H9 (cell line): ENCODE measurements at regions not wholly inside any gene's neighbourhood (a gene's known extent, or its start where the extent isn't known, plus 50 kb on each side); places are given as distances from the start of the nearest gene placed in this dataset.

Source experiments
- DNase-seq: peaks from one replicate; pipeline ENCODE4 v3.0.0-alpha.2; 2017
- H2AFZ ChIP-seq: one replicate; pipeline ENCODE4 v1.6.1; 2013; ENCODE audit warnings: mild to moderate bottlenecking, low read length, control low read depth, moderate library complexity
- H2AK5ac ChIP-seq: 2 replicates; pipeline ENCODE4 v1.6.1; 2013; ENCODE audit warnings: low read length, control low read depth, mixed read lengths; ENCODE audit not compliant: insufficient read length
- H2BK120ac ChIP-seq: one replicate; pipeline ENCODE4 v1.6.1; 2013; ENCODE audit warnings: low read depth, mild to moderate bottlenecking, low read length, control low read depth, inconsistent platforms; ENCODE audit not compliant: poor library complexity, severe bottlenecking
- H2BK12ac ChIP-seq: 2 replicates; pipeline ENCODE4 v1.6.1; 2013; ENCODE audit warnings: low read length, control low read depth, mixed read lengths, low read depth; ENCODE audit not compliant: insufficient read length
- H2BK15ac ChIP-seq: 2 replicates; pipeline ENCODE4 v1.6.1; 2013; ENCODE audit warnings: low read depth, low read length, control low read depth
- H2BK20ac ChIP-seq: one replicate; pipeline ENCODE4 v1.6.1; 2013; ENCODE audit warnings: low read depth, mild to moderate bottlenecking, low read length, control low read depth, inconsistent platforms; ENCODE audit not compliant: poor library complexity, severe bottlenecking
- H2BK5ac ChIP-seq: 2 replicates; pipeline ENCODE4 v1.6.1; 2013; ENCODE audit warnings: low read length, control low read depth, mixed read lengths; ENCODE audit not compliant: insufficient read length
- H3K14ac ChIP-seq: 2 replicates; pipeline ENCODE4 v1.6.1; 2013; ENCODE audit warnings: low read length, control low read depth; ENCODE audit not compliant: insufficient read depth
- H3K18ac ChIP-seq: 2 replicates; pipeline ENCODE4 v1.6.1; 2013; ENCODE audit warnings: low read depth, mild to moderate bottlenecking, mixed read lengths, low read length, control low read depth; ENCODE audit not compliant: insufficient read length
- H3K23ac ChIP-seq: 2 replicates; pipeline ENCODE4 v1.6.1; 2013; ENCODE audit warnings: low read length, control low read depth, mixed read lengths, low read depth; ENCODE audit not compliant: insufficient read length
- H3K23me2 ChIP-seq: 2 replicates; pipeline ENCODE4 v1.6.1; 2013; ENCODE audit warnings: low read depth, mild to moderate bottlenecking, mixed read lengths, low read length, control low read depth; ENCODE audit not compliant: insufficient read length, poor library complexity, severe bottlenecking
- H3K27ac ChIP-seq: 2 replicates; pipeline ENCODE4 v1.5.1; 2013; ENCODE audit warnings: low read length, control low read depth, mixed read lengths, low read depth; ENCODE audit not compliant: insufficient read length
- H3K27me3 ChIP-seq: 2 replicates; pipeline ENCODE4 v1.6.1; 2013; ENCODE audit warnings: low read length, control low read depth, inconsistent platforms; ENCODE audit not compliant: insufficient read depth
- H3K4ac ChIP-seq: 2 replicates; pipeline ENCODE4 v1.6.1; 2013; ENCODE audit warnings: low read depth, mild to moderate bottlenecking, control low read depth, inconsistent platforms, low read length, moderate library complexity
- H3K4me1 ChIP-seq: 2 replicates; pipeline ENCODE4 v1.6.1; 2013; ENCODE audit warnings: low read length, control low read depth, inconsistent platforms; ENCODE audit not compliant: insufficient read depth
- H3K4me2 ChIP-seq: 2 replicates; pipeline ENCODE4 v1.6.1; 2013; ENCODE audit warnings: low read length, control low read depth, mixed read lengths; ENCODE audit not compliant: insufficient read length, insufficient read depth
- H3K56ac ChIP-seq: 2 replicates; pipeline ENCODE4 v1.6.1; 2013; ENCODE audit warnings: low read depth, mild to moderate bottlenecking, mixed read lengths, low read length, control low read depth; ENCODE audit not compliant: insufficient read length
- H3K79me1 ChIP-seq: 2 replicates; pipeline ENCODE4 v1.6.1; 2013; ENCODE audit warnings: low read depth, mild to moderate bottlenecking, moderate library complexity, low read length, control low read depth, inconsistent platforms; ENCODE audit not compliant: insufficient read depth, poor library complexity, severe bottlenecking
- H3K79me2 ChIP-seq: 2 replicates; pipeline ENCODE4 v1.6.1; 2013; ENCODE audit warnings: low read length, control low read depth, inconsistent platforms; ENCODE audit not compliant: insufficient read depth
- H3K9ac ChIP-seq: 2 replicates; pipeline ENCODE4 v1.6.1; 2013; ENCODE audit warnings: low read length, control low read depth, mixed read lengths; ENCODE audit not compliant: insufficient read length; ENCODE audit errors: extremely low read depth
- H3K9me3 ChIP-seq: one replicate; pipeline ENCODE4 v1.6.1; 2013; ENCODE audit warnings: low read depth, low read length, inconsistent platforms; ENCODE audit not compliant: control insufficient read depth
- H3T11ph ChIP-seq: one replicate; pipeline ENCODE4 v1.6.1; 2013; ENCODE audit warnings: mild to moderate bottlenecking, low read length, control low read depth, inconsistent platforms
- H4K20me1 ChIP-seq: one replicate; pipeline ENCODE4 v1.6.1; 2013; ENCODE audit not compliant: control insufficient read depth, insufficient read length, insufficient read depth
- H4K5ac ChIP-seq: 2 replicates; pipeline ENCODE4 v1.6.1; 2013; ENCODE audit warnings: low read depth, mild to moderate bottlenecking, mixed read lengths, low read length, control low read depth; ENCODE audit not compliant: insufficient read length
- H4K8ac ChIP-seq: replicated peaks from 2 replicates; pipeline ENCODE4 v1.6.1; 2013; ENCODE audit warnings: low read length, control low read depth, mixed read lengths, low read depth; ENCODE audit not compliant: insufficient read length
- H4K91ac ChIP-seq: 2 replicates; pipeline ENCODE4 v1.6.1; 2013; ENCODE audit warnings: low read depth, mild to moderate bottlenecking, moderate library complexity, mixed read lengths, low read length, control low read depth; ENCODE audit not compliant: insufficient read length
- H3K27ac Mint-ChIP-seq, 3 experiments: 2 replicates in 2 of 3; 3 replicates in 1 of 3; pipeline ENCODE4 v1.8.0; 2020 to 2021; ENCODE audit warnings: mixed read lengths in 3 of 3, mild to moderate bottlenecking in 1 of 3, moderate library complexity in 1 of 3
- H3K27me3 Mint-ChIP-seq: 2 replicates; pipeline ENCODE4 v1.8.0; 2021; ENCODE audit warnings: low read depth, mild to moderate bottlenecking, moderate library complexity, mixed read lengths
- H3K36me3 Mint-ChIP-seq, 3 experiments: 2 replicates in 2 of 3; 3 replicates in 1 of 3; pipeline ENCODE4 v1.8.0; 2020 to 2021; ENCODE audit warnings: low read depth in 3 of 3, mixed read lengths in 3 of 3; ENCODE audit not compliant: insufficient read depth in 1 of 3
- H3K4me1 Mint-ChIP-seq, 2 experiments: 2 replicates each; pipeline ENCODE4 v1.8.0; 2020; ENCODE audit warnings: mixed read lengths in 2 of 2
- H3K4me3 Mint-ChIP-seq, 2 experiments: 2 replicates in 1 of 2; 3 replicates in 1 of 2; pipeline ENCODE4 v1.8.0; 2020 to 2021; ENCODE audit warnings: mild to moderate bottlenecking in 2 of 2, mixed read lengths in 2 of 2, moderate library complexity in 1 of 2
- H3K9me3 Mint-ChIP-seq, 2 experiments: 2 replicates in 1 of 2; 3 replicates in 1 of 2; pipeline ENCODE4 v1.8.0; 2020; ENCODE audit warnings: mild to moderate bottlenecking in 2 of 2, mixed read lengths in 2 of 2, moderate library complexity in 1 of 2
- CTCF ChIP-seq: fragments of 200-600 bp; sonication (generic); conservative IDR thresholded peaks from 3 replicates; pipeline ENCODE4 v1.8.0; 2021; ENCODE audit warnings: antibody characterized with exemption, mild to moderate bottlenecking

GRCh38 chr1:184888505-184888904 is 85.8 kb downstream of the NIBAN1 start:
- Histone ChIP-seq H3K4me2 (no peak overlapping the region), H3K79me1 (no peaks in the 10 kb centered on the region), H2BK5ac (no peak overlapping the region), H2BK120ac (no peak overlapping the region), H3K9ac (no peak overlapping the region), H2BK15ac (no peak overlapping the region), H2AFZ (no peak overlapping the region), H3K4me1 (peaks cover 4% of the 10 kb centered on the region; the same call in 1 of the 2 replicates), H4K91ac (no peak overlapping the region), H2AK5ac (no peak overlapping the region), H3K56ac (no peak overlapping the region), H2BK12ac (no peak overlapping the region), H3K18ac (no peak overlapping the region), H3K27me3 (peaks cover 5% of the 10 kb centered on the region; the same call in 1 of the 2 replicates), H4K5ac (no peak overlapping the region), H3K14ac (no peak overlapping the region), H3K79me2 (no peaks in the 10 kb centered on the region), H3K4ac (no peak overlapping the region), H3K9me3 (no peaks in the 10 kb centered on the region), H4K20me1 (no peaks in the 10 kb centered on the region), H2BK20ac (no peak overlapping the region), H4K8ac (no peak overlapping the region), H3K27ac (no peak overlapping the region), H3K23me2 (no peaks in the 10 kb centered on the region), H3T11ph (no peak overlapping the region), H3K23ac (no peak overlapping the region)
- Mint-ChIP-seq H3K36me3 (peaks cover 0 to 4% (median 0%) of the 10 kb centered on the region in 3 experiments; a peak in 2 of 7 replicates), H3K9me3 (no peaks in the 10 kb centered on the region), H3K4me1 (peaks cover 12 to 13% of the 10 kb centered on the region in 2 experiments), H3K27me3 (peaks cover 32% of the 10 kb centered on the region), H3K4me3 (no peak overlapping the region), H3K27ac (no peak overlapping the region)
- TF ChIP-seq CTCF = no peak
- DNase-seq = no peak
